ENCODE measurements at regions not wholly inside any gene's neighbourhood (a gene's known extent, or its start where the extent isn't known, plus 50 kb on each side); places are given as distances from the start of the nearest gene placed in this dataset.

DNA sequence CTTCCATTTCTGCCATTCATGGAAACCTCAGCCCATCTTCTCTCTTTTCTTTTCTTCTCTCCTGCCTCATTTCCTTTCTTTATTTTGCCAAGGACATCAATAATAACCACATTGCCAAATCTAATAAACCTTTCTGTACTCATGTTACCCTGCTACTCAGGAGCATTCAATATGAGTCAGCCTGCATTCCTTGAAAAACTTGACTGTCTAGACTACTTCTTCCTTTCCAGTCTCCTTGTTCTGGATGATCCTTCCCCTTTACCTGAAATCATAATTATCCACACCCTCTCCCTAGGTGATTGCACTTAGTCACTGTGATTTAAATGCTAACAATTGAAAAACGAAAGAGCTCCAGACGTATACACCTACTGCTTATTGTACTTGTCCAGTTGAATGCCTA lies 253.2 kb upstream of the CENPE start:
- Mint-ChIP-seq H3K36me3 (ENCODE audit: insufficient read depth, unreplicated experiment) (no peaks in the 10 kb centered on the region), H3K27me3 (ENCODE audit: insufficient read depth, unreplicated experiment) (no peaks in the 10 kb centered on the region), H3K27ac (ENCODE audit: unreplicated experiment) (no peak overlapping the region), H3K4me3 (ENCODE audit: unreplicated experiment) (no peak overlapping the region), H3K4me1 (ENCODE audit: low read depth, unreplicated experiment) (no peaks in the 10 kb centered on the region), H3K9me3 (ENCODE audit: unreplicated experiment) (no peaks in the 10 kb centered on the region)
- peaks cover 4% of the 10 kb centered on the region; the same call in 1 of the 2 replicates for H3K4me1 ChIP-seq
- no peaks in the 10 kb centered on the region for H3K36me3 ChIP-seq (ENCODE audit: control insufficient read depth, insufficient read depth, low read length)
- no peaks in the 10 kb centered on the region for H3K27me3 ChIP-seq (replicated peaks; ENCODE audit: control insufficient read depth, insufficient read depth, low read length)
- ChIA-PET POLR2A (no interaction called here), CTCF (no interaction called here)
- intact Hi-C loops (cut with micrococcal nuclease; ENCODE audit: unreplicated experiment) = no loop called here
- no peak overlapping the region for H3K4me3 ChIP-seq (ENCODE audit: low read depth, low read length)
- no peak for TF ChIP-seq CTCF (IDR thresholded peaks at IDR 0.05; ENCODE audit: insufficient read depth in 1 of 2, low read depth in 1 of 2, low read length in 1 of 2, severe bottlenecking in 1 of 2, unreplicated experiment in 1 of 2)
- no TSS peak for BruUV-seq (replicated peaks)
- DNase-seq = no peak
- H3K9me3 ChIP-seq = no peaks in the 10 kb centered on the region; the same call in 1 of the 2 replicates

DNA sequence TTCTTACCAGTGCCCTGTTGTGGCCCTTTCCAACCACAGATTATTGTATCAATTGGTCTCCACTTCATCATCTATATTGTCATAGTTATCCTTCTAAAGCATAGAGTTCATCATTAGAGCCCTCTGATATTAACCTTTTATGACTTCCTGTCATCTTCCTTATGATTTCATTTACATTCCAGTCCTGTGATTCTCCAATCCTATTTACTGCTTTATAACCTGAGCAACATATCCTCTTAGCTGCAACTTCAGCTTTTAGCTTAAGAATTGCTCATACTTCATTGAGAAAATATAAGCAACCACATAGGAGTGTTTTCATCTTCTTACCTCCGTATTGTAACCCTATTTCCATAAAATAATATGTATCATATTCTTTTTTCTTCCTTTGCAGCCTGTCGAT lies 252.6 kb upstream of the CENPE start:
- no peaks in the 10 kb centered on the region for H3K36me3 Mint-ChIP-seq (ENCODE audit: insufficient read depth, unreplicated experiment)
- H3K4me1 ChIP-seq = peaks cover 4% of the 10 kb centered on the region; the same call in 1 of the 2 replicates
- intact Hi-C loops (cut with micrococcal nuclease; ENCODE audit: unreplicated experiment) = no loop called here
- no peak for DNase-seq
- H3K4me1 Mint-ChIP-seq (ENCODE audit: low read depth, unreplicated experiment) = no peaks in the 10 kb centered on the region
- H3K4me3 ChIP-seq (ENCODE audit: low read depth, low read length) = no peak overlapping the region
- no peaks in the 10 kb centered on the region for H3K27me3 Mint-ChIP-seq (ENCODE audit: insufficient read depth, unreplicated experiment)
- CTCF ChIA-PET = no interaction called here
- no peaks in the 10 kb centered on the region; the same call in 1 of the 2 replicates for H3K9me3 ChIP-seq
- no peaks in the 10 kb centered on the region for H3K36me3 ChIP-seq (ENCODE audit: control insufficient read depth, insufficient read depth, low read length)
- H3K27me3 ChIP-seq (replicated peaks; ENCODE audit: control insufficient read depth, insufficient read depth, low read length) = no peaks in the 10 kb centered on the region
- no TSS peak for BruUV-seq (replicated peaks)
- H3K9me3 Mint-ChIP-seq (ENCODE audit: unreplicated experiment) = no peaks in the 10 kb centered on the region
- H3K4me3 Mint-ChIP-seq (ENCODE audit: unreplicated experiment) = no peak overlapping the region
- no peak overlapping the region for H3K27ac Mint-ChIP-seq (ENCODE audit: unreplicated experiment)
- POLR2A ChIA-PET = no interaction called here
- TF ChIP-seq CTCF (IDR thresholded peaks at IDR 0.05; ENCODE audit: insufficient read depth in 1 of 2, low read depth in 1 of 2, low read length in 1 of 2, severe bottlenecking in 1 of 2, unreplicated experiment in 1 of 2) = no peak

GRCh38 chr4:103449296-103450023 lies 251.3 kb upstream of the CENPE start:
- H3K36me3 ChIP-seq (ENCODE audit: control insufficient read depth, insufficient read depth, low read length) = no peaks in the 10 kb centered on the region
- CTCF ChIA-PET = no interaction called here
- Mint-ChIP-seq H3K4me1 (ENCODE audit: low read depth, unreplicated experiment) (no peaks in the 10 kb centered on the region), H3K27me3 (ENCODE audit: insufficient read depth, unreplicated experiment) (no peaks in the 10 kb centered on the region), H3K27ac (ENCODE audit: unreplicated experiment) (no peak overlapping the region), H3K36me3 (ENCODE audit: insufficient read depth, unreplicated experiment) (no peaks in the 10 kb centered on the region), H3K9me3 (ENCODE audit: unreplicated experiment) (no peaks in the 10 kb centered on the region), H3K4me3 (ENCODE audit: unreplicated experiment) (no peak overlapping the region)
- no peak for DNase-seq
- TF ChIP-seq CTCF (IDR thresholded peaks at IDR 0.05; ENCODE audit: insufficient read depth in 1 of 2, low read depth in 1 of 2, low read length in 1 of 2, severe bottlenecking in 1 of 2, unreplicated experiment in 1 of 2) = no peak
- H3K27me3 ChIP-seq (replicated peaks; ENCODE audit: control insufficient read depth, insufficient read depth, low read length) = no peaks in the 10 kb centered on the region
- no peak overlapping the region for H3K4me3 ChIP-seq (ENCODE audit: low read depth, low read length)
- intact Hi-C loops (cut with micrococcal nuclease; ENCODE audit: unreplicated experiment) = no loop called here
- H3K4me1 ChIP-seq = peaks cover 8% of the 10 kb centered on the region; the same call in 1 of the 2 replicates
- POLR2A ChIA-PET = no interaction called here
- no TSS peak for BruUV-seq (replicated peaks)
- H3K9me3 ChIP-seq = no peaks in the 10 kb centered on the region
